ENCODE measurements at regions not wholly inside any gene's neighbourhood (a gene's known extent, or its start where the extent isn't known, plus 50 kb on each side); places are given as distances from the start of the nearest gene placed in this dataset.
"Not testable (repeated sequence)": the region's sequence is repeated elsewhere in the genome, so short reads cannot be mapped to it uniquely, and the experiment has no call there.

DNA sequence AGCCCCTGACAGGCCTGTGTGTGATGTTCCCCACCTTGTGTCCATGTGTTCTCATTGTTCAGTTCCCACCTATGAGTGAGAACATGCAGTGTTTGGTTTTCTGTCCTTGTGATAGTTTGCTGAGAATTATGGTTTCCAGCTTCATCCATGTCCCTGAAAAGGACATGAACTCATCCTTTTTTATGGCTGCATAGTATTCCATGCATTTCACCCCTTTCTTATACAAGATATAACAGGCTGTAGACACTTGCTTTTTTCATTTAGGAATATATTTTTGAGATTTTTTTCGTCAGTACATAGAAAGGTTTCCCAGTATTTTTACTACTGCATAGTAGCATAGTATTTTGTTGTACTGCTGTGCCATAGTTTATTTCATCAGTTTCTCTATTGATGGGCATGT is 301.2 kb upstream of the RGS6 start:
- not testable (repeated sequence) for TF ChIP-seq CTCF, POLR2AphosphoS5, POLR2A (IDR thresholded peaks at IDR 0.05)

Data from stomach (tissue), 4 donors.